Glutamatergic neuron (in vitro differentiated cells): ENCODE measurements at regions not wholly inside any gene's neighbourhood (a gene's known extent, or its start where the extent isn't known, plus 50 kb on each side); places are given as distances from the start of the nearest gene placed in this dataset.

Source experiments
- DNase-seq: peaks from one replicate; pipeline ENCODE4 v3.0.0; 2022
- H3K27ac Mint-ChIP-seq: one replicate; pipeline ENCODE4 v1.8.0; 2020; ENCODE audit warnings: mild to moderate bottlenecking, mixed read lengths, inconsistent platforms; ENCODE audit not compliant: unreplicated experiment
- H3K27me3 Mint-ChIP-seq: one replicate; pipeline ENCODE4 v1.8.0; 2020; ENCODE audit warnings: mild to moderate bottlenecking, moderate library complexity, mixed read lengths, inconsistent platforms; ENCODE audit not compliant: unreplicated experiment
- H3K36me3 Mint-ChIP-seq: one replicate; pipeline ENCODE4 v1.8.0; 2020; ENCODE audit warnings: mild to moderate bottlenecking, mixed read lengths, inconsistent platforms; ENCODE audit not compliant: unreplicated experiment
- H3K4me1 Mint-ChIP-seq: one replicate; pipeline ENCODE4 v1.8.0; 2020; ENCODE audit warnings: mild to moderate bottlenecking, low read depth, mixed read lengths, inconsistent platforms; ENCODE audit not compliant: unreplicated experiment
- H3K4me3 Mint-ChIP-seq: one replicate; pipeline ENCODE4 v1.8.0; 2020; ENCODE audit warnings: mild to moderate bottlenecking, mixed read lengths, inconsistent platforms; ENCODE audit not compliant: unreplicated experiment
- H3K9me3 Mint-ChIP-seq: one replicate; pipeline ENCODE4 v1.8.0; 2020; ENCODE audit warnings: mild to moderate bottlenecking, moderate library complexity, mixed read lengths, inconsistent platforms; ENCODE audit not compliant: unreplicated experiment
- CTCF ChIP-seq: fragments of 200-600 bp; sonication (generic); IDR thresholded peaks from one replicate; pipeline ENCODE4 v1.5.0; 2021; ENCODE audit not compliant: partially characterized antibody, unreplicated experiment

GRCh38 chr13:32941368-32941767, 74.9 kb upstream of the KL start:
- H3K4me1 Mint-ChIP-seq = peaks cover 18% of the 10 kb centered on the region
- TF ChIP-seq CTCF = no peak
- H3K27ac Mint-ChIP-seq = no peak overlapping the region
- peaks cover 8% of the 10 kb centered on the region for H3K36me3 Mint-ChIP-seq
- no peak for DNase-seq
- peaks cover 2% of the 10 kb centered on the region for H3K27me3 Mint-ChIP-seq
- peak overlapping the region; percentile 12 for H3K4me3 Mint-ChIP-seq
- peaks cover 4% of the 10 kb centered on the region for H3K9me3 Mint-ChIP-seq

- H3K27ac Mint-ChIP-seq = peak overlapping the region; percentile 99
- peak overlapping the region; percentile 26 for H3K4me3 Mint-ChIP-seq
- peaks cover 35% of the 10 kb centered on the region for H3K4me1 Mint-ChIP-seq
- DNase-seq = no peak
- TF ChIP-seq CTCF = no peak
- H3K27me3 Mint-ChIP-seq = peaks cover 8% of the 10 kb centered on the region
- peaks cover 8% of the 10 kb centered on the region for H3K36me3 Mint-ChIP-seq
- H3K9me3 Mint-ChIP-seq = peaks cover 10% of the 10 kb centered on the region
These were observed 69.7 kb upstream of the KL start for GRCh38 chr13:32946558-32946957.

GRCh38 chr13:32947411-32948276, 68.6 kb upstream of the KL start:
- Mint-ChIP-seq H3K27ac (peak overlapping the region; percentile 99), H3K4me3 (peak overlapping the region; percentile 81), H3K4me1 (peaks cover 30% of the 10 kb centered on the region), H3K27me3 (peaks cover 8% of the 10 kb centered on the region), H3K36me3 (peaks cover 8% of the 10 kb centered on the region), H3K9me3 (peaks cover 11% of the 10 kb centered on the region)
- peak; percentile 49 for DNase-seq
- no peak for TF ChIP-seq CTCF

GRCh38 chr13:32949820-32950219, 66.4 kb upstream of the KL start:
- H3K36me3 Mint-ChIP-seq = peaks cover 7% of the 10 kb centered on the region
- H3K4me1 Mint-ChIP-seq = peaks cover 30% of the 10 kb centered on the region
- H3K27ac Mint-ChIP-seq = no peak overlapping the region
- DNase-seq = no peak
- H3K27me3 Mint-ChIP-seq = peaks cover 7% of the 10 kb centered on the region
- no peak for TF ChIP-seq CTCF
- H3K4me3 Mint-ChIP-seq = no peak overlapping the region
- H3K9me3 Mint-ChIP-seq = peaks cover 10% of the 10 kb centered on the region

- Mint-ChIP-seq H3K4me3 (no peak overlapping the region), H3K36me3 (no peaks in the 10 kb centered on the region), H3K27me3 (peaks cover 6% of the 10 kb centered on the region), H3K4me1 (peaks cover 25% of the 10 kb centered on the region), H3K27ac (no peak overlapping the region), H3K9me3 (peaks cover 12% of the 10 kb centered on the region)
- no peak for TF ChIP-seq CTCF
- no peak for DNase-seq
These were observed 64.6 kb upstream of the KL start for GRCh38 chr13:32951580-32951979.
